ENCODE measurements at regions not wholly inside any gene's neighbourhood (a gene's known extent, or its start where the extent isn't known, plus 50 kb on each side); places are given as distances from the start of the nearest gene placed in this dataset.

DNA sequence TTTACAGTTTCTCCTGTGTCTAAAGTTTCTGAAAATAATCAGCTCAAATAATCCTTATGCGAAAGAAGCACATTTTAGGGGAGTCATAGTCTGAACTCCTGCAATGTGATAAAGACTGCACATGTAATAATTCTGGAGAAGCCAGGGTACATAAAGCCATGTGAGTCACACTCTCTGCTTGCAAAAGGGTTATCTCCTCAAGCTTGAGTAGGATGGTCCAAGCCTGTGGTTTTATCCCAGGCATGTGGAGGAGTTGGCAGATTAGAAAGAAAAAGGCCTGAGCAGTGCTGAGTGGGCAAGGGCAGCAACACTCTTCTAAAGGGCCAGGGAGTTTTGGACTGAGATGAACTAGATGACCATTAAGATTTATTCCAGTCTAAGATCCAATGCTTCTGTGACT lies 220.4 kb downstream of the RHOU start:
- Histone ChIP-seq H4K20me1 (ENCODE audit: insufficient read depth, low read length) (no peaks in the 10 kb centered on the region), H3K9me3 (ENCODE audit: insufficient read depth, low read length) (no peaks in the 10 kb centered on the region), H3K4me3 (ENCODE audit: low read length) (no peak overlapping the region), H3K4me2 (ENCODE audit: low read length) (no peak overlapping the region), H3K27ac (ENCODE audit: low read length) (no peak overlapping the region), H3K27me3 (ENCODE audit: low read depth, low read length) (peaks cover 26% of the 10 kb centered on the region), H2AFZ (ENCODE audit: low read depth, low read length) (no peak overlapping the region), H3K79me2 (ENCODE audit: low read length) (no peaks in the 10 kb centered on the region), H3K9ac (ENCODE audit: low read length) (no peak overlapping the region), H3K4me1 (ENCODE audit: low read length) (no peaks in the 10 kb centered on the region), H3K36me3 (replicated peaks; ENCODE audit: low read depth, low read length) (no peaks in the 10 kb centered on the region)
- TF ChIP-seq CTCF (IDR thresholded peaks at IDR 0.05; ENCODE audit: low read depth, low read length), result no peak
- TF ChIP-seq EZH2phosphoT487 (IDR thresholded peaks at IDR 0.05; ENCODE audit: low read depth), result no peak

GRCh38 chr1:228956864-228957263 lies 221.6 kb downstream of the RHOU start:
- no peak for TF ChIP-seq EZH2phosphoT487 (IDR thresholded peaks at IDR 0.05; ENCODE audit: low read depth)
- TF ChIP-seq CTCF (IDR thresholded peaks at IDR 0.05; ENCODE audit: low read depth, low read length), result no peak
- Histone ChIP-seq H3K4me3 (ENCODE audit: low read length) (no peak overlapping the region), H3K27ac (ENCODE audit: low read length) (no peak overlapping the region), H3K4me1 (ENCODE audit: low read length) (no peaks in the 10 kb centered on the region), H4K20me1 (ENCODE audit: insufficient read depth, low read length) (no peaks in the 10 kb centered on the region), H3K36me3 (replicated peaks; ENCODE audit: low read depth, low read length) (no peaks in the 10 kb centered on the region), H3K4me2 (ENCODE audit: low read length) (no peak overlapping the region), H3K27me3 (ENCODE audit: low read depth, low read length) (peaks cover 29% of the 10 kb centered on the region), H2AFZ (ENCODE audit: low read depth, low read length) (no peak overlapping the region), H3K79me2 (ENCODE audit: low read length) (no peaks in the 10 kb centered on the region), H3K9me3 (ENCODE audit: insufficient read depth, low read length) (no peaks in the 10 kb centered on the region), H3K9ac (ENCODE audit: low read length) (no peak overlapping the region)

DNA sequence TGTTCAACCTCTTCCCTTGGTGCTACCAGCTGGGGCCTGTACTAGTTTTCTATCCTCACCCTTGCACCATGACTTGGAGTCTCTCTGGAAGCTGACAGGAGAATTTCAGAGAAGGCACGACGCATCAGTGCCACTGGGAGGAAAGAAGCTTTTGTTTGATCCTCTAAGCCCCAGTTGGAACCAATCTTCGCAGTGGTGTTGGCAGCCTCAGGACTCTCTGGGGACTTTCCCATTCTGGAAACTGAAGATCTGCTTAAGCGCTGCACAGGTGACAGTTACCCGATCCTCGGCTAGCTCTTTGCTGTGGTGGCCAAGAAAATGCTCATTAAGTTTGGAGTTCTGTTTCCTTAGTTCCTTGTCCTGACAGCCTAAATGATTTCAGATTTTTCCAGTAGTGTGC lies 222.3 kb downstream of the RHOU start:
- H3K36me3 ChIP-seq (replicated peaks; ENCODE audit: low read depth, low read length), result no peaks in the 10 kb centered on the region
- no peaks in the 10 kb centered on the region for H3K9me3 ChIP-seq (ENCODE audit: insufficient read depth, low read length)
- H3K9ac ChIP-seq (ENCODE audit: low read length), result no peak overlapping the region
- no peak overlapping the region for H3K4me3 ChIP-seq (ENCODE audit: low read length)
- no peaks in the 10 kb centered on the region for H3K79me2 ChIP-seq (ENCODE audit: low read length)
- TF ChIP-seq EZH2phosphoT487 (IDR thresholded peaks at IDR 0.05; ENCODE audit: low read depth) (no peak), CTCF (IDR thresholded peaks at IDR 0.05; ENCODE audit: low read depth, low read length) (no peak)
- no peak overlapping the region for H3K27ac ChIP-seq (ENCODE audit: low read length)
- no peak overlapping the region for H2AFZ ChIP-seq (ENCODE audit: low read depth, low read length)
- H3K4me1 ChIP-seq (ENCODE audit: low read length), result no peaks in the 10 kb centered on the region
- no peak overlapping the region for H3K4me2 ChIP-seq (ENCODE audit: low read length)
- peaks cover 33% of the 10 kb centered on the region for H3K27me3 ChIP-seq (ENCODE audit: low read depth, low read length)
- H4K20me1 ChIP-seq (ENCODE audit: insufficient read depth, low read length), result no peaks in the 10 kb centered on the region

DNA sequence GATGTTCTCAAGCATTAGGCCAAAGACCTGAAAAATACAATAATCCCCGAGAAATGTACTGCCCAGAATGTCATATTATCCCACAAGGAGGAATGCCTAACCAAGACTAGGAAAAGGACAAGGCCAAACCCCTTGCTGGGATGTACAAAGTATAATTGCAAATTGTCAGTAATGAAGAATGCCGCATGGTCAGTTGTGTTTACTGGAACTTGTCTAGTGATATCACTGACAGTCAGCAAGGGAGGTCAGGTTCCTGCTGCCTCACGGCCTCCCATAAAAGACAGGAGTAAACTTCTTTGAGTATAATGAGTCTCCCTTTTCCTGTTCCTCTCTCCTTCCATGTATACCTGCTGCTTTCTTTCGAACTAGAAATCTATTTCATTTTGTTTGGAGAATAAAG lies 222.8 kb downstream of the RHOU start:
- H3K4me3 ChIP-seq (ENCODE audit: low read length), result no peak overlapping the region
- H3K27me3 ChIP-seq (ENCODE audit: low read depth, low read length), result peaks cover 36% of the 10 kb centered on the region
- no peak overlapping the region for H2AFZ ChIP-seq (ENCODE audit: low read depth, low read length)
- no peaks in the 10 kb centered on the region for H3K79me2 ChIP-seq (ENCODE audit: low read length)
- no peak overlapping the region for H3K9ac ChIP-seq (ENCODE audit: low read length)
- H3K4me1 ChIP-seq (ENCODE audit: low read length), result no peaks in the 10 kb centered on the region
- TF ChIP-seq CTCF (IDR thresholded peaks at IDR 0.05; ENCODE audit: low read depth, low read length) (no peak), EZH2phosphoT487 (IDR thresholded peaks at IDR 0.05; ENCODE audit: low read depth) (no peak)
- H3K9me3 ChIP-seq (ENCODE audit: insufficient read depth, low read length), result no peaks in the 10 kb centered on the region
- H4K20me1 ChIP-seq (ENCODE audit: insufficient read depth, low read length), result no peaks in the 10 kb centered on the region
- no peak overlapping the region for H3K4me2 ChIP-seq (ENCODE audit: low read length)
- H3K36me3 ChIP-seq (replicated peaks; ENCODE audit: low read depth, low read length), result no peaks in the 10 kb centered on the region
- no peak overlapping the region for H3K27ac ChIP-seq (ENCODE audit: low read length)

Data from OCI-LY3 (cell line).